H1 (cell line): ENCODE measurements at regions not wholly inside any gene's neighbourhood (a gene's known extent, or its start where the extent isn't known, plus 50 kb on each side); places are given as distances from the start of the nearest gene placed in this dataset.

Experiments
- CTCF ChIA-PET: fragments of 300-600 bp; sonication (Branson Sonifier 250); formaldehyde crosslinking; loops from one replicate; lab custom pipeline; 2021; ENCODE audit not compliant: partially characterized antibody; lab: Charles Lee
- POLR2A ChIA-PET: fragments of 300-600 bp; sonication (Branson Sonifier 250); formaldehyde crosslinking; loops from one replicate; lab custom pipeline; 2021; ENCODE audit warnings: inconsistent platforms; ENCODE audit not compliant: partially characterized antibody; lab: Charles Lee
- DNase-seq, 2 experiments: peaks; one replicate each; pipeline versions ENCODE4 v3.0.0 to v3.0.0-alpha.2; 2010 to 2022; ENCODE audit warnings: low spot score in 2 of 2, low read depth in 1 of 2, mixed read lengths in 1 of 2
- FAIRE-seq: peaks from 2 replicates; lab custom pipeline; 2011; peaks lifted over from hg19 to GRCh38; lab: Jason Lieb, UNC
- H2AFZ ChIP-seq: 2 replicates; pipeline ENCODE4 v1.8.1; 2012; ENCODE audit warnings: low read length, inconsistent platforms
- H2AK5ac ChIP-seq: 2 replicates; pipeline ENCODE4 v1.6.1; 2013; ENCODE audit warnings: low read depth, low read length
- H2BK120ac ChIP-seq: replicated peaks from 2 replicates; pipeline ENCODE3; 2013; ENCODE audit warnings: low read depth, low read length, inconsistent platforms
- H2BK12ac ChIP-seq: 2 replicates; pipeline ENCODE4 v1.6.1; 2013; ENCODE audit warnings: low read depth, low read length
- H2BK15ac ChIP-seq: 2 replicates; pipeline ENCODE4 v1.6.1; 2013; ENCODE audit warnings: low read length
- H2BK20ac ChIP-seq: 2 replicates; pipeline ENCODE4 v1.6.1; 2013; ENCODE audit warnings: low read length
- H2BK5ac ChIP-seq: 2 replicates; pipeline ENCODE4 v1.6.1; 2013; ENCODE audit warnings: low read depth, low read length
- H3K14ac ChIP-seq: 2 replicates; pipeline ENCODE4 v1.6.1; 2013; ENCODE audit warnings: inconsistent platforms; ENCODE audit not compliant: insufficient read length
- H3K18ac ChIP-seq: 2 replicates; pipeline ENCODE4 v1.6.1; 2013; ENCODE audit warnings: low read length; ENCODE audit errors: extremely low read depth
- H3K23ac ChIP-seq: 2 replicates; pipeline ENCODE4 v1.6.1; 2013; ENCODE audit warnings: inconsistent platforms; ENCODE audit not compliant: insufficient read length
- H3K23me2 ChIP-seq: 2 replicates; pipeline ENCODE4 v1.6.1; 2013; ENCODE audit warnings: low read depth, low read length
- H3K27ac ChIP-seq: 2 replicates; pipeline ENCODE4 v1.6.1; 2011; ENCODE audit warnings: low read depth, low read length, inconsistent platforms
- H3K27me3 ChIP-seq, 4 experiments: replicated peaks in 1 of 4; 1 replicate in 1 of 4; 2 replicates in 3 of 4; pipeline versions ENCODE4 v1.6.1 to v1.8.1; 2011 to 2013; ENCODE audit warnings: low read length in 3 of 4, mild to moderate bottlenecking in 3 of 4, inconsistent platforms in 2 of 4, mixed read lengths in 2 of 4, moderate library complexity in 1 of 4; ENCODE audit not compliant: control insufficient read depth in 3 of 4, insufficient read depth in 3 of 4; ENCODE audit errors: extremely low read depth in 1 of 4
- H3K36me3 ChIP-seq, 4 experiments: 2 replicates each; pipeline versions ENCODE4 v1.6.1 to v1.8.1; 2011 to 2013; ENCODE audit warnings: mild to moderate bottlenecking in 4 of 4, low read length in 3 of 4, moderate library complexity in 2 of 4, control low read depth in 1 of 4, inconsistent platforms in 1 of 4; ENCODE audit not compliant: insufficient read depth in 4 of 4, control insufficient read depth in 2 of 4
- H3K4ac ChIP-seq: replicated peaks from 2 replicates; pipeline ENCODE3; 2013; ENCODE audit warnings: low read length, low read depth, mixed read lengths, inconsistent platforms; ENCODE audit not compliant: insufficient read length
- H3K4me1 ChIP-seq, 4 experiments: replicated peaks in 1 of 4; 1 replicate in 1 of 4; 2 replicates in 3 of 4; pipeline versions ENCODE4 v1.6.1 to v1.8.1; 2011 to 2013; ENCODE audit warnings: low read length in 3 of 4, inconsistent platforms in 2 of 4, mixed read lengths in 1 of 4; ENCODE audit not compliant: insufficient read depth in 4 of 4, control insufficient read depth in 3 of 4
- H3K4me2 ChIP-seq, 2 experiments: 2 replicates each; pipeline versions ENCODE4 v1.6.1 to v1.8.1; 2011 to 2013; ENCODE audit warnings: low read depth in 2 of 2, low read length in 2 of 2, control low read depth in 1 of 2, inconsistent platforms in 1 of 2, mild to moderate bottlenecking in 1 of 2; ENCODE audit not compliant: insufficient read depth in 1 of 2
- H3K4me3 ChIP-seq, 4 experiments: fragments of 200-600, 300-600 bp in 1 of 4; sonication (generic), shearing (Covaris generic), sonication (Bioruptor Twin) in 1 of 4; 2 replicates each; pipeline versions ENCODE4 v1.5.1 to v1.8.1; 2011 to 2016; ENCODE audit warnings: low read length in 4 of 4, low read depth in 3 of 4, control low read depth in 2 of 4, inconsistent platforms in 2 of 4, mild to moderate bottlenecking in 2 of 4, mixed read lengths in 1 of 4, moderate library complexity in 1 of 4; ENCODE audit not compliant: insufficient read depth in 2 of 4; ENCODE audit errors: extremely low read depth in 1 of 4
- H3K56ac ChIP-seq: replicated peaks from 2 replicates; pipeline ENCODE3; 2013; ENCODE audit warnings: low read depth, mild to moderate bottlenecking, mixed read lengths, low read length, inconsistent platforms; ENCODE audit not compliant: insufficient read length
- H3K79me1 ChIP-seq: 2 replicates; pipeline ENCODE4 v1.6.1; 2013; ENCODE audit warnings: low read depth, low read length, control low read depth
- H3K79me2 ChIP-seq, 2 experiments: 2 replicates each; pipeline versions ENCODE4 v1.6.1 to v1.8.1; 2012 to 2013; ENCODE audit warnings: low read length in 2 of 2, mild to moderate bottlenecking in 2 of 2, inconsistent platforms in 1 of 2; ENCODE audit not compliant: insufficient read depth in 2 of 2, control insufficient read depth in 1 of 2
- H3K9ac ChIP-seq, 4 experiments: replicated peaks in 1 of 4; 1 replicate in 1 of 4; 2 replicates in 3 of 4; pipeline versions ENCODE4 v1.6.1 to v1.8.1; 2011 to 2013; ENCODE audit warnings: low read depth in 3 of 4, low read length in 3 of 4, control low read depth in 2 of 4, mild to moderate bottlenecking in 2 of 4, moderate library complexity in 2 of 4, inconsistent platforms in 1 of 4; ENCODE audit errors: extremely low read depth in 1 of 4
- H3K9me3 ChIP-seq, 2 experiments: 2 replicates each; pipeline versions ENCODE4 v1.6.1 to v1.8.1; 2012 to 2013; ENCODE audit warnings: mild to moderate bottlenecking in 2 of 2, moderate library complexity in 2 of 2, control low read depth in 1 of 2, inconsistent platforms in 1 of 2, low read depth in 1 of 2, low read length in 1 of 2, mixed read lengths in 1 of 2; ENCODE audit not compliant: insufficient read depth in 2 of 2
- H4K20me1 ChIP-seq, 2 experiments: replicated peaks in 1 of 2; 2 replicates each; pipeline versions ENCODE3 to v1.8.1; 2011 to 2013; ENCODE audit warnings: inconsistent platforms in 2 of 2, low read length in 2 of 2, mild to moderate bottlenecking in 1 of 2; ENCODE audit not compliant: insufficient read depth in 2 of 2, control insufficient read depth in 1 of 2
- H4K5ac ChIP-seq: 2 replicates; pipeline ENCODE4 v1.6.1; 2013; ENCODE audit warnings: low read length, low read depth, mixed read lengths, inconsistent platforms; ENCODE audit not compliant: insufficient read length
- H4K8ac ChIP-seq: 2 replicates; pipeline ENCODE4 v1.8.0; 2013; ENCODE audit warnings: mild to moderate bottlenecking, moderate library complexity, low read length, inconsistent platforms; ENCODE audit not compliant: insufficient read depth; ENCODE audit errors: extremely low read depth
- H4K91ac ChIP-seq: replicated peaks from 2 replicates; pipeline ENCODE3; 2013; ENCODE audit warnings: low read length, mixed read lengths, inconsistent platforms; ENCODE audit not compliant: insufficient read length
- BRCA1 ChIP-seq: IDR thresholded peaks from 2 replicates; pipeline ENCODE4 v1.6.1; 2012; ENCODE audit warnings: low read depth, low read length, improper control_type of control experiment
- CBX8 ChIP-seq: fragments of 300-800, 300-1000 bp; sonication (generic); IDR thresholded peaks from 2 replicates; pipeline ENCODE4 v1.7.1; 2016; ENCODE audit warnings: low read depth, low read length, borderline replicate concordance
- GABPA ChIP-seq: IDR thresholded peaks from 2 replicates; pipeline ENCODE4 v1.6.1; 2011; ENCODE audit warnings: mild to moderate bottlenecking, low read length, moderate library complexity, borderline replicate concordance; ENCODE audit not compliant: insufficient read depth
- GTF2F1 ChIP-seq: IDR thresholded peaks from 2 replicates; pipeline ENCODE4 v1.6.1; 2012; ENCODE audit warnings: low read depth, low read length, improper control_type of control experiment, borderline replicate concordance
- HDAC2 ChIP-seq, 2 experiments: fragments of 300-600 bp in 1 of 2; sonication (generic) in 1 of 2; IDR thresholded peaks; 2 replicates each; pipeline ENCODE4 v1.6.1; 2011 to 2012; ENCODE audit warnings: low read depth in 2 of 2, low read length in 2 of 2, mild to moderate bottlenecking in 2 of 2, moderate library complexity in 2 of 2, borderline replicate concordance in 1 of 2, inconsistent platforms in 1 of 2
- JUND ChIP-seq: IDR thresholded peaks from 2 replicates; pipeline ENCODE4 v1.6.1; 2011; ENCODE audit warnings: mild to moderate bottlenecking, improper control_type of control experiment, low read length
- MAFK ChIP-seq: IDR thresholded peaks from 2 replicates; pipeline ENCODE4 v1.6.1; 2012; ENCODE audit warnings: low read depth, mild to moderate bottlenecking, improper control_type of control experiment, low read length
- MAX ChIP-seq: IDR thresholded peaks from 2 replicates; pipeline ENCODE4 v1.6.1; 2012; ENCODE audit warnings: inconsistent platforms
- NRF1 ChIP-seq: IDR thresholded peaks from 2 replicates; pipeline ENCODE4 v1.6.1; 2011; ENCODE audit warnings: mild to moderate bottlenecking, low read depth, low read length, improper control_type of control experiment
- PHF8 ChIP-seq: fragments of 200-600 bp; sonication (generic); conservative IDR thresholded peaks from 2 replicates; pipeline ENCODE4 v1.7.1; 2012; ENCODE audit warnings: low read depth, mild to moderate bottlenecking, inconsistent platforms, low read length, moderate library complexity
- POLR2A ChIP-seq, 2 experiments: IDR thresholded peaks; 1 replicate in 1 of 2; 2 replicates in 1 of 2; pipeline ENCODE4 v1.6.1; 2011; ENCODE audit warnings: low read depth in 2 of 2, low read length in 2 of 2, mild to moderate bottlenecking in 2 of 2; ENCODE audit errors: control extremely low read depth in 1 of 2
- SUZ12 ChIP-seq: fragments of 200-600 bp; sonication (generic); IDR thresholded peaks from 2 replicates; pipeline ENCODE4 v1.6.1; 2012; ENCODE audit warnings: mild to moderate bottlenecking, inconsistent platforms, low read length, moderate library complexity, mixed read lengths
- TAF1 ChIP-seq: IDR thresholded peaks from 2 replicates; pipeline ENCODE4 v1.6.1; 2011; ENCODE audit warnings: mild to moderate bottlenecking, low read depth, low read length
- TEAD4 ChIP-seq: IDR thresholded peaks from 2 replicates; pipeline ENCODE4 v1.6.1; 2012; ENCODE audit warnings: low read depth, low read length, inconsistent platforms, mixed read lengths
- USF2 ChIP-seq: IDR thresholded peaks from 2 replicates; pipeline ENCODE4 v1.6.1; 2011; ENCODE audit warnings: low read length, improper control_type of control experiment
- WGBS, 2 experiments: shearing (Covaris generic) in 1 of 2; methylation state at CpG; one replicate each; pipeline versions ENCODE4 v1.1.6 to v1.1.7; 2013 to 2015; ENCODE audit warnings: low lambda C conversion rate in 2 of 2, mixed read lengths in 2 of 2, inconsistent platforms in 1 of 2, low coverage in 1 of 2, missing lambda C conversion rate in 1 of 2; ENCODE audit not compliant: insufficient replicate concordance in 2 of 2, insufficient coverage in 1 of 2, insufficient read length in 1 of 2; ENCODE audit errors: extremely low coverage in 1 of 2, missing lambda C conversion rate in 1 of 2; 5-methylcytosine and 5-hydroxymethylcytosine counted together

GRCh38 chr13:40039061-40039460 lies 383.6 kb downstream of the COG6 start:
- POLR2A ChIA-PET = no interaction called here
- no peak overlapping the region for H2AK5ac ChIP-seq
- WGBS, 2 experiments = 84% methylated on average over 2 of the region's 2 CpGs; no CpG with 5 or more reads in 1 of the 2 experiments
- TF ChIP-seq POLR2A (IDR thresholded peaks at IDR 0.05; ENCODE audit: control extremely low read depth in 1 of 2, low read depth in 2 of 2, low read length in 2 of 2) = no peak
- TF ChIP-seq GABPA = no peak
- TF ChIP-seq SUZ12 = no peak
- TF ChIP-seq BRCA1 = no peak
- TF ChIP-seq PHF8 = no peak
- TF ChIP-seq CBX8 = no peak
- no peak for TF ChIP-seq MAX
- TF ChIP-seq GTF2F1 = no peak
- no peak for TF ChIP-seq USF2
- TF ChIP-seq TEAD4 = no peak
- no peak for TF ChIP-seq JUND
- no peak for TF ChIP-seq HDAC2 (IDR thresholded peaks at IDR 0.05; ENCODE audit: borderline replicate concordance in 1 of 2, low read depth in 2 of 2, low read length in 2 of 2)
- no peak for TF ChIP-seq NRF1
- no peak for TF ChIP-seq TAF1
- no peak for TF ChIP-seq MAFK

More at GRCh38 chr13:40039061-40039460, 383.6 kb downstream of the COG6 start:
- Histone ChIP-seq H3K4me2 (no peak overlapping the region), H2AFZ (no peak overlapping the region), H3K56ac (no peak overlapping the region), H2BK20ac (no peak overlapping the region), H3K23ac (no peak overlapping the region), H2BK5ac (no peak overlapping the region), H3K14ac (no peak overlapping the region), H3K27me3 (no peaks in the 10 kb centered on the region), H3K18ac (no peak overlapping the region), H3K9me3 (no peaks in the 10 kb centered on the region), H2BK12ac (no peak overlapping the region), H3K27ac (no peak overlapping the region), H4K91ac (no peak overlapping the region), H4K8ac (no peak overlapping the region), H3K4me1 (no peaks in the 10 kb centered on the region), H4K20me1 (no peaks in the 10 kb centered on the region), H3K79me1 (no peaks in the 10 kb centered on the region), H3K23me2 (no peaks in the 10 kb centered on the region), H4K5ac (no peak overlapping the region), H3K79me2 (no peaks in the 10 kb centered on the region), H2BK120ac (no peak overlapping the region), H3K9ac (no peak overlapping the region), H3K36me3 (no peaks in the 10 kb centered on the region), H2BK15ac (no peak overlapping the region), H3K4me3 (no peak overlapping the region), H3K4ac (no peak overlapping the region)
- CTCF ChIA-PET = no interaction called here
- FAIRE-seq (no peak), DNase-seq (no peak)
